ENCODE measurements at regions not wholly inside any gene's neighbourhood (a gene's known extent, or its start where the extent isn't known, plus 50 kb on each side); places are given as distances from the start of the nearest gene placed in this dataset.

- Histone ChIP-seq H4K20me1 (replicated peaks; ENCODE audit: control insufficient read depth, extremely low read depth, insufficient read depth, low read length) (no peaks in the 10 kb centered on the region), H3K9me1 (replicated peaks; ENCODE audit: control insufficient read depth, extremely low read depth, insufficient read depth, low read length) (no peaks in the 10 kb centered on the region), H3K4me1 (ENCODE audit: control insufficient read depth, extremely low read depth, insufficient read depth, low read length) (no peaks in the 10 kb centered on the region), H3K27me3 (ENCODE audit: control insufficient read depth in 2 of 2, insufficient read depth in 2 of 2, low read length in 2 of 2) (no peaks in the 10 kb centered on the region), H3K9me3 (replicated peaks; ENCODE audit: control insufficient read depth, insufficient read depth, low read length) (no peaks in the 10 kb centered on the region), H3K4me3 (replicated peaks in 1 of 3; ENCODE audit: insufficient read depth in 1 of 3, low read depth in 1 of 3, low read length in 3 of 3) (no peak overlapping the region), H2AFZ (ENCODE audit: low read depth, low read length) (no peak overlapping the region), H3K9ac (replicated peaks; ENCODE audit: extremely low read depth, insufficient read depth, low read length) (no peak overlapping the region), H3K36me3 (ENCODE audit: control insufficient read depth in 2 of 2, extremely low read depth in 1 of 2, insufficient read depth in 2 of 2, low read length in 2 of 2) (no peaks in the 10 kb centered on the region), H3K4me2 (ENCODE audit: insufficient read depth, low read length) (no peak overlapping the region), H3K79me2 (ENCODE audit: control insufficient read depth, insufficient read depth, low read length) (no peaks in the 10 kb centered on the region), H3K27ac (ENCODE audit: insufficient read depth, low read depth, low read length) (no peak overlapping the region)
- dilution Hi-C loops (cut with MboI; ENCODE audit: extremely low pct_ligation_motif_present, low sequenced_read_pairs), result no loop called here
- POLR2A ChIA-PET, result no interaction called here
- TF ChIP-seq GATA2 (IDR thresholded peaks at IDR 0.05; ENCODE audit: insufficient read depth, insufficient read length, low read depth, low read length), result no peak
- no peak for TF ChIP-seq MAX (IDR thresholded peaks at IDR 0.05; ENCODE audit: insufficient read depth, insufficient read length)
- no peak for TF ChIP-seq POLR2A (IDR thresholded peaks at IDR 0.05; ENCODE audit: low read depth, low read length)
- no peak for TF ChIP-seq MYC (IDR thresholded peaks at IDR 0.05; ENCODE audit: low read depth, low read length)
- TF ChIP-seq FOS (IDR thresholded peaks at IDR 0.05; ENCODE audit: borderline replicate concordance, insufficient read depth, low read length), result no peak
- TF ChIP-seq JUN (IDR thresholded peaks at IDR 0.05; ENCODE audit: borderline replicate concordance, insufficient read depth, insufficient read length, low read depth), result peak; percentile 30
- intact Hi-C loops (cut with micrococcal nuclease), result no loop called here
- CTCF ChIA-PET, result no interaction called here
- peak; percentile 61 for DNase-seq (ENCODE audit: low read depth, low spot score)
- FAIRE-seq, result no peak
- BruUV-seq (replicated peaks), result no TSS peak
Observed at GRCh38 chr9:28155671-28156070, 582.4 kb upstream of the C9orf72 start.

GRCh38 chr9:28158451-28158850 lies 585.2 kb upstream of the C9orf72 start:
- Histone ChIP-seq H4K20me1 (replicated peaks; ENCODE audit: control insufficient read depth, extremely low read depth, insufficient read depth, low read length) (no peaks in the 10 kb centered on the region), H3K36me3 (ENCODE audit: control insufficient read depth in 2 of 2, extremely low read depth in 1 of 2, insufficient read depth in 2 of 2, low read length in 2 of 2) (no peaks in the 10 kb centered on the region), H3K9me1 (replicated peaks; ENCODE audit: control insufficient read depth, extremely low read depth, insufficient read depth, low read length) (no peaks in the 10 kb centered on the region), H3K27me3 (ENCODE audit: control insufficient read depth in 2 of 2, insufficient read depth in 2 of 2, low read length in 2 of 2) (no peaks in the 10 kb centered on the region), H3K4me1 (ENCODE audit: control insufficient read depth, extremely low read depth, insufficient read depth, low read length) (no peaks in the 10 kb centered on the region), H3K9ac (replicated peaks; ENCODE audit: extremely low read depth, insufficient read depth, low read length) (no peak overlapping the region), H3K4me3 (replicated peaks in 1 of 3; ENCODE audit: insufficient read depth in 1 of 3, low read depth in 1 of 3, low read length in 3 of 3) (no peak overlapping the region), H3K4me2 (ENCODE audit: insufficient read depth, low read length) (no peak overlapping the region), H3K9me3 (replicated peaks; ENCODE audit: control insufficient read depth, insufficient read depth, low read length) (no peaks in the 10 kb centered on the region), H3K27ac (ENCODE audit: insufficient read depth, low read depth, low read length) (no peak overlapping the region), H2AFZ (ENCODE audit: low read depth, low read length) (no peak overlapping the region), H3K79me2 (ENCODE audit: control insufficient read depth, insufficient read depth, low read length) (no peaks in the 10 kb centered on the region)
- intact Hi-C loops (cut with micrococcal nuclease) (no loop called here), dilution Hi-C loops (cut with MboI; ENCODE audit: extremely low pct_ligation_motif_present, low sequenced_read_pairs) (no loop called here)
- no TSS peak for BruUV-seq (replicated peaks)
- DNase-seq (ENCODE audit: low read depth, low spot score), result no peak
- TF ChIP-seq MYC (IDR thresholded peaks at IDR 0.05; ENCODE audit: low read depth, low read length) (no peak), GATA2 (IDR thresholded peaks at IDR 0.05; ENCODE audit: insufficient read depth, insufficient read length, low read depth, low read length) (no peak), POLR2AphosphoS5 (IDR thresholded peaks at IDR 0.05; ENCODE audit: insufficient read depth, low read depth, low read length) (no peak), MAX (IDR thresholded peaks at IDR 0.05; ENCODE audit: insufficient read depth, insufficient read length) (no peak), CTCF (IDR thresholded peaks at IDR 0.05; ENCODE audit: extremely low read depth in 1 of 2, insufficient read depth in 1 of 2, low read depth in 1 of 2, low read length in 2 of 2) (no peak), EZH2 (IDR thresholded peaks at IDR 0.05; ENCODE audit: borderline replicate concordance, low read depth, low read length, severe bottlenecking) (no peak)
- POLR2A ChIA-PET, result no interaction called here
- CTCF ChIA-PET, result interaction anchor here (1.1 kb wide), 1 partner anchor 11 kb away, joined by 3 read pairs; no protein-coding TSS in a partner anchor
- no peak for FAIRE-seq
